H1 (cell line): ENCODE measurements at regions not wholly inside any gene's neighbourhood (a gene's known extent, or its start where the extent isn't known, plus 50 kb on each side); places are given as distances from the start of the nearest gene placed in this dataset.
A peak's percentile ranks its signal among the peaks of the same experiment; 100 is the strongest.

Source experiments
- ASH2L ChIP-seq: fragments of 200-600, 300-600 bp; sonication (generic); IDR thresholded peaks from one replicate; pipeline ENCODE4 v1.7.1; 2017; ENCODE audit warnings: low read length
- BRCA1 ChIP-seq: IDR thresholded peaks from 2 replicates; pipeline ENCODE4 v1.6.1; 2012; ENCODE audit warnings: low read depth, low read length, improper control_type of control experiment
- CBX8 ChIP-seq: fragments of 300-800, 300-1000 bp; sonication (generic); IDR thresholded peaks from 2 replicates; pipeline ENCODE4 v1.7.1; 2016; ENCODE audit warnings: low read depth, low read length, borderline replicate concordance
- CTBP2 ChIP-seq: IDR thresholded peaks from 2 replicates; pipeline ENCODE4 v1.7.0; 2011; ENCODE audit warnings: borderline replicate concordance, mild to moderate bottlenecking, moderate library complexity, mixed read lengths, low read length; ENCODE audit not compliant: insufficient read depth, insufficient read length
- EZH2 ChIP-seq: fragments of 200-600 bp; sonication (generic); IDR thresholded peaks from 2 replicates; pipeline ENCODE4 v1.7.1; 2012; ENCODE audit warnings: low read depth, mild to moderate bottlenecking, moderate library complexity, low read length, inconsistent platforms; ENCODE audit not compliant: severe bottlenecking
- HDAC2 ChIP-seq, 2 experiments: fragments of 300-600 bp in 1 of 2; sonication (generic) in 1 of 2; IDR thresholded peaks; 2 replicates each; pipeline ENCODE4 v1.6.1; 2011 to 2012; ENCODE audit warnings: low read depth in 2 of 2, low read length in 2 of 2, mild to moderate bottlenecking in 2 of 2, moderate library complexity in 2 of 2, borderline replicate concordance in 1 of 2, inconsistent platforms in 1 of 2
- HDAC6 ChIP-seq: IDR thresholded peaks from one replicate; pipeline ENCODE4 v1.7.1; 2012; ENCODE audit warnings: low read depth, mild to moderate bottlenecking, inconsistent platforms, low read length, moderate library complexity
- JUN ChIP-seq: IDR thresholded peaks from 2 replicates; pipeline ENCODE4 v1.6.1; 2011; ENCODE audit warnings: low read depth, mild to moderate bottlenecking, improper control_type of control experiment, low read length
- JUND ChIP-seq: IDR thresholded peaks from 2 replicates; pipeline ENCODE4 v1.6.1; 2011; ENCODE audit warnings: mild to moderate bottlenecking, improper control_type of control experiment, low read length
- KDM1A ChIP-seq: fragments of 200-600, 300-600 bp; sonication (generic); IDR thresholded peaks from 2 replicates; pipeline ENCODE4 v1.7.1; 2016; ENCODE audit warnings: mild to moderate bottlenecking, low read length, borderline replicate concordance
- KDM4A ChIP-seq: IDR thresholded peaks from one replicate; pipeline ENCODE4 v1.7.1; 2012; ENCODE audit warnings: low read depth, mild to moderate bottlenecking, moderate library complexity, low read length, inconsistent platforms; ENCODE audit not compliant: severe bottlenecking
- MAFK ChIP-seq: IDR thresholded peaks from 2 replicates; pipeline ENCODE4 v1.6.1; 2012; ENCODE audit warnings: low read depth, mild to moderate bottlenecking, improper control_type of control experiment, low read length
- PHF8 ChIP-seq: fragments of 200-600 bp; sonication (generic); conservative IDR thresholded peaks from 2 replicates; pipeline ENCODE4 v1.7.1; 2012; ENCODE audit warnings: low read depth, mild to moderate bottlenecking, inconsistent platforms, low read length, moderate library complexity
- POLR2A ChIP-seq, 2 experiments: IDR thresholded peaks; 1 replicate in 1 of 2; 2 replicates in 1 of 2; pipeline ENCODE4 v1.6.1; 2011; ENCODE audit warnings: low read depth in 2 of 2, low read length in 2 of 2, mild to moderate bottlenecking in 2 of 2; ENCODE audit errors: control extremely low read depth in 1 of 2
- POU5F1 ChIP-seq: IDR thresholded peaks from 2 replicates; pipeline ENCODE4 v1.6.1; 2011; ENCODE audit warnings: low read depth, mild to moderate bottlenecking, low read length, moderate library complexity
- SAP30 ChIP-seq: fragments of 300-600 bp; sonication (generic); IDR thresholded peaks from 2 replicates; pipeline ENCODE4 v1.7.1; 2012; ENCODE audit warnings: low read length, moderate library complexity, mild to moderate bottlenecking, inconsistent platforms; ENCODE audit not compliant: insufficient read depth, insufficient replicate concordance
- SIN3A ChIP-seq, 2 experiments: IDR thresholded peaks in 1 of 2; conservative IDR thresholded peaks in 1 of 2; 2 replicates each; pipeline ENCODE4 v1.6.1; 2011 to 2012; ENCODE audit warnings: low read length in 2 of 2, improper control_type of control experiment in 1 of 2, low read depth in 1 of 2, mild to moderate bottlenecking in 1 of 2
- SIRT6 ChIP-seq: IDR thresholded peaks from one replicate; pipeline ENCODE4 v1.7.1; 2012; ENCODE audit warnings: low read length, inconsistent platforms
- TAF1 ChIP-seq: IDR thresholded peaks from 2 replicates; pipeline ENCODE4 v1.6.1; 2011; ENCODE audit warnings: mild to moderate bottlenecking, low read depth, low read length
- TBP ChIP-seq: IDR thresholded peaks from 2 replicates; pipeline ENCODE4 v1.6.1; 2011; ENCODE audit warnings: low read depth, low read length, improper control_type of control experiment
- TCF12 ChIP-seq: IDR thresholded peaks from 2 replicates; pipeline ENCODE4 v1.6.1; 2011; ENCODE audit warnings: low read depth, mild to moderate bottlenecking, low read length
- YY1 ChIP-seq: IDR thresholded peaks from 2 replicates; pipeline ENCODE4 v1.6.1; 2011; ENCODE audit warnings: low read depth, mild to moderate bottlenecking, low read length
- TF ChIP-seq, protein P1 (sequence below): IDR thresholded peaks from 2 replicates; pipeline ENCODE4 v1.6.1; 2011; ENCODE audit warnings: low read depth, mild to moderate bottlenecking, low read length; ENCODE audit not compliant: insufficient read depth
- TF ChIP-seq, protein P2 (sequence below): IDR thresholded peaks from 2 replicates; pipeline ENCODE4 v1.6.1; 2012; ENCODE audit warnings: inconsistent platforms

DNA sequence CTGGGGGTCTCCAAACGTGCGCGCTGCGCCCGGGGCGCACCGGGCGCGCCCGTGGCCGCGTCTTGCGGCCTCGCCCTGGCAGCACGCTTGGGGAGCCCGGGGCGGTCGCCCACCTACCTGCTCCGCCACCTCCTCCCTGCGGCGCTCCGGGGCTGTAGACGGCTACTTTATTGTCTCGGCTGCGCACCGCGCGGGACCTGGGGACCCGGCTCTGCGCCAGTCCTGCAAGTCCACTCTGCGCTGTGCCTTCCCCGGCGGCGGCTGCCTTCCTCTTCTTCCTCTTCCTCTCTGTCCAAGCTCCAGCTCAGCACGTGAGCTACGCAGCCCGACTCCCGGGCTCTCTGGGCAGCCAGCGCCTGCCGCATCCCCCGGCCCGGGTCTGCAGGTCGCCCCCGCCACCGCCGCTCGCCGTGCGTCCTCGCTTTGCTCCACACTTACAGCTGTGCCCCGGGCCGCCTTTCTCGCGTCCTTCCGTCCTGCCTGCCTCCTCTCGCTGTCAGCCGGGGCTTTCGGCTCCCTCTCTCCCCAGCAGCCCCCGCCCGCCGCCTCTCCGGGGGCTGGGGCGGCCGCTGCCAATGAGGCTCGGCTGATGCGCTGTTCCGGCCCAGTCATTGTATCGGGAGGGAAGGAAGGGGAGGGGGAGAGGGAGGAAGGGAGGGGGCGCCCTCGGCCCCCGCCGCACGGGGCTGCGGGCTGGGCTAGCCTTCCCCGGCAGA lies 156.4 kb upstream of the FRMD4B start (continued):
- no peak for TF ChIP-seq KDM1A
- peak; percentile 48 for TF ChIP-seq PHF8
- TF ChIP-seq ASH2L, result peak; percentile 74
- no peak for TF ChIP-seq JUN
- TF ChIP-seq EZH2, result peak; percentile 47
- no peak for TF ChIP-seq MAFK
- no peak for TF ChIP-seq BRCA1
- no peak for TF ChIP-seq SIRT6
- no peak for TF ChIP-seq POU5F1
- TF ChIP-seq TBP, result no peak
- no peak for TF ChIP-seq JUND
- no peak for TF ChIP-seq SIN3A (conservative IDR thresholded peaks at IDR 0.05 in 1 of 2, IDR thresholded peaks at IDR 0.05 in 1 of 2; ENCODE audit: low read depth in 1 of 2, low read length in 2 of 2)
- TF ChIP-seq, protein P1, sequence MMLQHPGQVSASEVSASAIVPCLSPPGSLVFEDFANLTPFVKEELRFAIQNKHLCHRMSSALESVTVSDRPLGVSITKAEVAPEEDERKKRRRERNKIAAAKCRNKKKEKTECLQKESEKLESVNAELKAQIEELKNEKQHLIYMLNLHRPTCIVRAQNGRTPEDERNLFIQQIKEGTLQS, result no peak
- TF ChIP-seq HDAC2 (IDR thresholded peaks at IDR 0.05; ENCODE audit: borderline replicate concordance in 1 of 2, low read depth in 2 of 2, low read length in 2 of 2), result peak in 1 of 2 experiments; percentile 54; a peak in 1 of 4 replicates
- no peak for TF ChIP-seq TCF12
- no peak for TF ChIP-seq POLR2A (IDR thresholded peaks at IDR 0.05; ENCODE audit: control extremely low read depth in 1 of 2, low read depth in 2 of 2, low read length in 2 of 2)
- 0 out of 2 replicates have a peak, but pooled peaks have one; percentile 17 for TF ChIP-seq TAF1
- TF ChIP-seq YY1, result no peak
- no peak for TF ChIP-seq HDAC6
- TF ChIP-seq KDM4A, result peak; percentile 97
- TF ChIP-seq SAP30, result no peak
- no peak for TF ChIP-seq CTBP2
- no peak for TF ChIP-seq CBX8
- TF ChIP-seq, protein P2, sequence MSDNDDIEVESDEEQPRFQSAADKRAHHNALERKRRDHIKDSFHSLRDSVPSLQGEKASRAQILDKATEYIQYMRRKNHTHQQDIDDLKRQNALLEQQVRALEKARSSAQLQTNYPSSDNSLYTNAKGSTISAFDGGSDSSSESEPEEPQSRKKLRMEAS, result 0 out of 2 replicates have a peak, but pooled peaks have one; percentile 32
